ENCODE measurements at regions not wholly inside any gene's neighbourhood (a gene's known extent, or its start where the extent isn't known, plus 50 kb on each side); places are given as distances from the start of the nearest gene placed in this dataset.

- DNase-seq = no peak
Measured at GRCh38 chr5:164921722-164922121, 1416.3 kb downstream of the MAT2B start.

DNA sequence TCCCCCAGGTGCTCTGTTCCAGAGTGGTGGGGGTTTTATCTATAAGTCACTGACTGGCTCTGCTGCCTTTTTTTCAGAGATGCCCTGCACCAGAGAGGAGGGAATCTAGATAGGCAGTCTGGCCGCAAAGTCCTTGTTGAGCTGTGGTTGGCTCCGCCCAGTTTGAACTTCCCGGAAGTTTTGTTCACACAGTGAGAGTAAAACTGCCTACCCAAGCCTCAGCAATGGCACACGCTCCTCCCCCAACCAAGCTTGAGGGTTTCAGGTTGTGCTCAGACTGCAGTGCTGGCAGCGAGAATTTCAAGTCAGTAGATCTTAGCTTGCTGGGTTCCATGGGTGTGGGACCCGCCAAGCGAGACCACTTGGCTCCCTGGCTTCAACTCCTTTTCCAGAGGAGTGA lies 1428.6 kb downstream of the MAT2B start:
- DNase-seq = no peak

GRCh38 chr5:164934561-164934960 lies 1429.1 kb downstream of the MAT2B start:
- DNase-seq = no peak

DNA sequence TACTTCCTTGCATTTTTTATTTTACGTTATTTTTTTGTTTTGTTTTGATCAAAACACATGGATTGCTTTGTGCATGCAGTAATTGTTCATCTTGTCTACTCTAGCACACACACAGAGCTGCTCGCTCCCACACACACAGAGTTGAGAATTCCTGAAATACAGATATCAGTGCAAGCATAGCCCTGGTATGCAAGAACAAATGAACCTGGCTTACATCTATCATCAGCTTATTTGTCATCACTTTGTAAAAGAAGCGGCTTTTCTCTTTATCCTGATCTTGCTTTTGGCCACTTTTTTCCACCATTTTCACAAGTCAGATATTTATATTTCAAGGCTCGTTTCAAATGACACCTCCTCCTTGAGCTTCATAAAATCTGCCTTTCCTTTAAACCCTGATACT lies 1435.7 kb downstream of the MAT2B start:
- no peak for DNase-seq

- no peak for DNase-seq
Measured at GRCh38 chr5:164950927-164951326, 1445.5 kb downstream of the MAT2B start.

GRCh38 chr5:164951570-164951969 lies 1446.2 kb downstream of the MAT2B start:
- no peak for DNase-seq

- DNase-seq = no peak
Measured at GRCh38 chr5:164958688-164959087, 1453.3 kb downstream of the MAT2B start.

DNA sequence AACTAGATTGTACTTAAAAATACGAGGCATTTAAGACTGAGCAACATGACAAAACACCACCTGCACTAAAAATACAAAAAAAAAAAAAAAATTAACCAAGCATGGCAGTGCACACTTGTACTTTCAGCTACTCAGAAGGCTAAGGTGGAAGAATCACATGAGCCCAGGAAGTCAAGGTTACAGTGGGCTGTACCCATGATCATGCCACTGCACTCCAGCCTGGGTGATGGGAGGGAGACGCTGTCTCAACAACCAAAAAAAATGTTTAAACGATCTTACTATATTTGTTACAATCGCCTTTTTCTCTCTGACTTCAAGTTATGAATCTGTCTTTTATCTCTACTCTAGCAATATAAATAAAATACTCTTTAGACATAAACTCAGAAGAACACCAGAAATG lies 1454.3 kb downstream of the MAT2B start:
- no peak for DNase-seq

- DNase-seq = no peak
Measured at GRCh38 chr5:164962329-164962961, 1457.0 kb downstream of the MAT2B start.

GRCh38 chr5:164966611-164967010 lies 1461.2 kb downstream of the MAT2B start:
- DNase-seq = no peak

DNA sequence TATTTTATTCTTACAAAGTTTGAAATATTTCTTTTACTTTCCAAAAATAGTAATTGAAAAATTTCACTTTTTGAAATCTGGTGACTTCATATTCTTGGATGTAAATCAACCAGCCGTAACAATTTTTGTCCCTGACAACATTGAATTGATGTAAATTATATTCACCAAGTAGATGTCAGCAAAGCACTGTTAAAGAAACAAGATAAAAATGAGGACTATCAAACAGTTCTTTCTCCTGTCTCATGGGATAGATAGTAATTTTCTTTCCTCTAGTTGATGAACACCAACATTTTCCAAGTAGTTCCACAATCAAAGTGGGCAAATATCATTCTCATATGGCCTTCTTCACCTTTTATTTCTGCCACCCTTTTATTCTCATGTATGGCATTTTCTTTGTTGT lies 1461.9 kb downstream of the MAT2B start:
- no peak for DNase-seq

- no peak for DNase-seq
Measured at GRCh38 chr5:164972973-164973372, 1467.6 kb downstream of the MAT2B start.

DNA sequence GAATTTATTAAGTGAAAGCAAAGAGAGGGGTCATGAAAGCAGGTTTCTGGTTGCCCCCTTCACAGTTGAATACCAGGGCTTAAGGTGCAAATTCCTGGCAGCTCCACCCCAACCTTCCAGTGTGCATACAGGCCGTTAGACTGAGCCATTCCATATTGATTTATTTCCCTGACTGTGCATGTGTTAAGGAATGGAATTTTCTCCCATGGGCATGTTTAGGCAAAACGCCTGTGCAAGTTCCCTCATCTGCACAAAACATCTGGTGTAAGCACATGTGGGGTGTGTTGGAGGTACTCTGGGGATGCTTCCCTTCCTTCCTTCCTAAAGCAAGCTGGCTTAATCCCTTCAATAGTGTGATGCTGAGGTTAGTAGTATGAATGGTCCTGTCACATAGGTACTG lies 1470.6 kb downstream of the MAT2B start:
- no peak for DNase-seq

DNA sequence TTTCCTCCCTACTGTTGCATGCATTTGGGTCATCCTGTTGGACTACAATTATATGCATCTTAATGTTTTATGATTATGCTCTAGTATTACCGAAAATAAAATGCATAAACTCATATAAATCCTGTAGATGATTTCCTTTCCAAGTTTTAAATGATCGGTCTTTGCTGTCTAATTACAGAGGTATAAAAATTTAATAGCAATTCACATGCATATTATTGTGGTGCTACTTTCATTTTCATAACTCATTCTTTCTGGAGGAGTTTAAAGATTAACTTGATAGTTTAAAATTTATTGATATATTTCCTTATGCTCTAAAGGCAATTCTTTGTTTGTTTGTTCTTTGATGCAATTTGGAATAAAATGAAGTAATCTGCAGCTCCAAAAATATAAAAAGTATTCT lies 1475.1 kb downstream of the MAT2B start:
- no peak for DNase-seq

GRCh38 chr5:164998142-164998541 lies 1492.7 kb downstream of the MAT2B start:
- DNase-seq = no peak

DNA sequence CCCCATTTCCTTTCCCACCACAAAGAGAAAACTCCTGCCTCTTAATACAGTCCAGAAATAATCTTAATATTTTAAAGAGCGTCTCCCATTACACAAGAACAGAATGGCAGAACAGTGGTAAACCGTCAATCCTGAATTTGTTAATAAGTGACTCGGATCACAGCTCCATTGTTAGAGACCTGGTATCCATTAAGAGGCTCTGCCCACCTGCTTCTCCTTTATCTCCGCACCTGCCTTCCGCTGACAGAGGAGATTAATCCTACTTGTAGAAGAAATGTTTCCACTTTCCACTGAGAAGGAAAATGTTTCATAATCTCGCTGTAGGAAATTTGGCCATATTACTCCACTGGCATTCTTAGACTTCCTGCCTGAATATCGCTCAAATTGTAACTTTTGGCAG lies 1493.2 kb downstream of the MAT2B start:
- no peak for DNase-seq

- DNase-seq = no peak
Measured at GRCh38 chr5:165000479-165001190, 1495.2 kb downstream of the MAT2B start.

GRCh38 chr5:165003283-165003682 lies 1497.9 kb downstream of the MAT2B start:
- no peak for DNase-seq

GRCh38 chr5:165004175-165004574 lies 1498.8 kb downstream of the MAT2B start:
- DNase-seq = no peak

GRCh38 chr5:165014439-165014838 lies 1509.0 kb downstream of the MAT2B start:
- no peak for DNase-seq

GRCh38 chr5:165015126-165015525 lies 1509.7 kb downstream of the MAT2B start:
- no peak for DNase-seq

- DNase-seq = no peak
Measured at GRCh38 chr5:165015547-165015946, 1510.1 kb downstream of the MAT2B start.

DNA sequence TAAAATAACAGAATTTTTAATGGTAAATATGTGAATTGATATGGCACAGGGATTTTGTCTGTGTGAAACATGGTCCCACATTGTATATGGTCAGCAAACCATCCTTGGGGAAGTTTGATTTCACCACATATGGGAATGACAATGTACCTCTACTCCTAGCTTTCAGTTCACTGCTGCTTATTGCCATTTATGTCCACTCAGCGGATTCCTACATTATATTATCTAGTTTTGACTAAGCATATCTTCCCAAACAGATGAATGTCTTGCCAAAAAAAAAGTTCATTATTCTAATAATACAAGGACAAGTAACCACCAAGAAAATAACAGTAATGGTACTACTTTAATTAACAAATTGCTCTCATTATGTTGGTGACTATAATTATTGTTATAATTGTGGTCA lies 1521.6 kb downstream of the MAT2B start:
- no peak for DNase-seq

DNA sequence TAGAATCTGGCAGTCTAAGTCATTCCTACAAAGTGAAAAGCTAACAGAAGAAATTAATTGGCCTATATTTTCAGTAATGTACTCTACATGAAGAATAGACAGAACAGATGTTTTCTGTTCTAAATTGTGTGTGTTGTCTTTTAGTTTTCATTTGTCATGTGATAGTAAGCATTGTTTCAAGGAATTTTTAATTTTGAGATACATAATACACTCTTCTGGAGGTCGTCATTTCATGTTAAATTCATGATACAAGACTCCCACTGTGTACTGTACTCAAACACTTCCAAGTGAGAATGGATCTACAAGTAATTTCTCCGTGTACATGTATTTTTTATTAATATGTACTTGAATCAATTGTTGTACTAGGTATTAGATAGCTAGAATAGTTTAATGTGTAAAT lies 1522.9 kb downstream of the MAT2B start:
- no peak for DNase-seq

Measured in activated CD8-positive, alpha-beta memory T cell treated with anti-CD3 and anti-CD28 coated beads, Interleukin-2, amount 50 U/mL, for 4 hours (primary cell).